ENCODE measurements at regions not wholly inside any gene's neighbourhood (a gene's known extent, or its start where the extent isn't known, plus 50 kb on each side); places are given as distances from the start of the nearest gene placed in this dataset.

DNA sequence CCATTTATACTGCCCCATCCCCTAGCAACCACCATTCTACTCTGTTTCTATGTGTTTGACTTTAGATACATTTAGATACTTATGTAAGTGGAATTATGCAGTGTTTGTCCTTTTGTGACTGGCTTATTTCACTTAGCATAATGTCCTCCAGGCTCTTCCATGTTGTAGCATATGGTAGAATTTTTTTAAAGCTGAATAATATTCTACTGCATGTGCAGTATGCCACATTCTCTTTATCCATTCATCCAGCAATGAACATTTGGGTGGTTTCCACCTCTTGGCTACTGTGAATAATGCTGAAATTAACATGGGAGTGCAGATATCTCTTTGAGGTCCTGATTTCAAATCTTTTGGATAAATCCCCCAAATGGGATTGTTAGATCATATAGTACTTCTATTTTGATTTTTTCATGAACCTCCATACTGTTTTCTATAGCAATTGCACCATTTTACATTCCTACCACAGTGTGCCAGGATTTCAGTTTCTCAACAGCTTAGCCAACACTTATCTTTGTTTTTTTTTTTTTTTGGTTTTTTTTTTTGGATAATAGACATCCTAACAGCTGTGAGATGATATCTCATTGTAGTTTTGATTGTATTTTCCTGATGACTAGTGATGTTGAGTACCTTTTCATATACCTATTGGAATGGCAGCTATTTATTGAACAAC lies 105.9 kb upstream of the LNX1 start:
- TF ChIP-seq CTCF (IDR thresholded peaks at IDR 0.05): no peak
- no peak for TF ChIP-seq POLR2AphosphoS5 (IDR thresholded peaks at IDR 0.05; ENCODE audit: low read depth, low read length)

Measured in Panc1 (cell line).